Lung (tissue), 11 donors: ENCODE measurements at regions not wholly inside any gene's neighbourhood (a gene's known extent, or its start where the extent isn't known, plus 50 kb on each side); places are given as distances from the start of the nearest gene placed in this dataset.
"Not testable (repeated sequence)": the region's sequence is repeated elsewhere in the genome, so short reads cannot be mapped to it uniquely, and the experiment has no call there.

Experiments used
- ATAC-seq: fragments of 200-7000 bp; cut with Tn5 transposase; one replicate; pipeline ENCODE4 v1.9.1; 2020; ENCODE audit warnings: moderate number of reproducible peaks; ENCODE audit not compliant: insufficient read depth, low FRiP score
- DNase-seq, 3 donors: peaks; one replicate each; pipeline ENCODE4 v3.0.0-alpha.2; 2013 to 2017
- H3K27ac ChIP-seq, 2 donors: one replicate each; pipeline ENCODE4 v1.5.1; 2013; ENCODE audit warnings: mild to moderate bottlenecking in 2 of 2, moderate library complexity in 2 of 2, control low read depth in 1 of 2, inconsistent platforms in 1 of 2, low read depth in 1 of 2, low read length in 1 of 2
- H3K27me3 ChIP-seq, 3 donors: one replicate each; pipeline ENCODE4 v1.5.1; 2013; ENCODE audit warnings: low read length in 2 of 3; ENCODE audit not compliant: control insufficient read depth in 3 of 3, insufficient read depth in 3 of 3
- H3K36me3 ChIP-seq, 4 donors: one replicate each; pipeline ENCODE4 v1.5.1; 2013; ENCODE audit warnings: low read length in 4 of 4, mild to moderate bottlenecking in 1 of 4, moderate library complexity in 1 of 4; ENCODE audit not compliant: control insufficient read depth in 4 of 4, insufficient read depth in 4 of 4
- H3K4me1 ChIP-seq, 5 donors: one replicate each; pipeline ENCODE4 v1.5.1; 2013; ENCODE audit warnings: low read length in 5 of 5, mild to moderate bottlenecking in 2 of 5, moderate library complexity in 1 of 5; ENCODE audit not compliant: control insufficient read depth in 5 of 5, insufficient read depth in 5 of 5
- H3K4me3 ChIP-seq: one replicate; pipeline ENCODE4 v1.5.1; 2013; ENCODE audit warnings: mild to moderate bottlenecking, control low read depth, moderate library complexity
- H3K9ac ChIP-seq, 2 donors: one replicate each; pipeline ENCODE4 v1.5.1; 2013; ENCODE audit warnings: low read length in 2 of 2, control low read depth in 1 of 2; ENCODE audit not compliant: insufficient read depth in 1 of 2
- H3K9me3 ChIP-seq, 4 donors: one replicate each; pipeline ENCODE4 v1.5.1; 2013; ENCODE audit warnings: low read length in 3 of 4, mild to moderate bottlenecking in 1 of 4, moderate library complexity in 1 of 4; ENCODE audit not compliant: control insufficient read depth in 4 of 4, insufficient read depth in 3 of 4
- CTCF ChIP-seq: IDR thresholded peaks from 2 replicates; pipeline ENCODE4 v1.5.1; 2012; ENCODE audit warnings: mild to moderate bottlenecking; ENCODE audit errors: control extremely low read depth, extremely low read depth
- WGBS, 2 donors: extraction: QIAGEN DNeasy Blood & Tissue Kit; methylation state at CpG; one replicate each; pipeline ENCODE4 v1.1.7; 2013; 5-methylcytosine and 5-hydroxymethylcytosine counted together
- donor health status: control.
- donor health status: control.
- donor health status: Bipolar disorder and iron deficiency.
- donor health status: healthy.
- donor health status: DM: yes; HTN: yes; CAD: no.

GRCh38 chr7:131935180-131935579, 378.8 kb upstream of the PODXL start:
- no peaks in the 10 kb centered on the region for H3K9me3 ChIP-seq
- H3K4me3 ChIP-seq = no peak overlapping the region
- ATAC-seq = no peak
- H3K36me3 ChIP-seq = no peaks in the 10 kb centered on the region
- H3K4me1 ChIP-seq = no peaks in the 10 kb centered on the region
- no peak overlapping the region for H3K9ac ChIP-seq
- H3K27ac ChIP-seq = no peak overlapping the region
- 60 to 61% methylated on average over 3 of the region's 3 CpGs for WGBS, 2 donors
- H3K27me3 ChIP-seq = peaks cover 0 to 11% (median 0%) of the 10 kb centered on the region in 3 donors
- TF ChIP-seq CTCF = no peak
- no peak for DNase-seq

- Histone ChIP-seq H3K9me3 (no peaks in the 10 kb centered on the region), H3K4me3 (no peak overlapping the region), H3K9ac (no peak overlapping the region), H3K36me3 (no peaks in the 10 kb centered on the region), H3K27me3 (peaks cover 0 to 17% (median 0%) of the 10 kb centered on the region in 3 donors), H3K27ac (no peak overlapping the region), H3K4me1 (no peaks in the 10 kb centered on the region)
- 46 to 71% methylated on average over 3 of the region's 3 CpGs for WGBS, 2 donors
- DNase-seq = no peak
- TF ChIP-seq CTCF = no peak
- no peak for ATAC-seq
Observed at GRCh38 chr7:131934452-131934851, 378.0 kb upstream of the PODXL start.

DNA sequence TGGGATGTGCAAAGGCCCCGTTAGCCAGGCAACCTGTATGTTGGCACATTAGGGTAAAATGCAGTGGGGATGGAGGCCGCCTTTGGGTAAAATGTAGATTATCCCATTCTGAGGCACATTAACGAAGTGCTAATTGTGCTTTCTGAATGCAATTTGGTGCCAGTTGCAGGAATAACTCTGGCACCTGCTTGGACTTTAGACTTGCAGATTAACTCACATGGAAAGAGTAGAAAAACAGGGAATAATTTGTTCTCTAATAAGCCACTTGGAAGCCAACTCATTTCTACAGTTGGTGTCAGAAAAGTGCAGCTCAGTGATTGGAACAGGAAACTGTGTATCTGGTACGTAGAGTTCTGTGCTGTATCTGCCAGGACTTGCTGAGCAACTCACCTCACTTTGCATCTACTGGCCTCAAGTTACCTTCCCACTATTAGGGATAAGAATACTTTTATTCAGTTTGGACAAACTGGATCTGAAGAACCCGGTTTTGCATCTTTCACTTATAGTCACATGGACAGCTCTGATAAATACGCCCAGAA, 377.4 kb upstream of the PODXL start:
- ATAC-seq (no peak), DNase-seq (no peak)
- no peaks in the 10 kb centered on the region for H3K4me1 ChIP-seq
- WGBS, 2 donors = 64 to 67% methylated on average over 6 of the region's 6 CpGs
- H3K4me3 ChIP-seq = no peak overlapping the region
- H3K9me3 ChIP-seq = no peaks in the 10 kb centered on the region
- no peaks in the 10 kb centered on the region for H3K36me3 ChIP-seq
- H3K9ac ChIP-seq = no peak overlapping the region
- peaks cover 0 to 22% (median 0%) of the 10 kb centered on the region in 3 donors for H3K27me3 ChIP-seq
- H3K27ac ChIP-seq = no peak overlapping the region
- no peak for TF ChIP-seq CTCF

DNA sequence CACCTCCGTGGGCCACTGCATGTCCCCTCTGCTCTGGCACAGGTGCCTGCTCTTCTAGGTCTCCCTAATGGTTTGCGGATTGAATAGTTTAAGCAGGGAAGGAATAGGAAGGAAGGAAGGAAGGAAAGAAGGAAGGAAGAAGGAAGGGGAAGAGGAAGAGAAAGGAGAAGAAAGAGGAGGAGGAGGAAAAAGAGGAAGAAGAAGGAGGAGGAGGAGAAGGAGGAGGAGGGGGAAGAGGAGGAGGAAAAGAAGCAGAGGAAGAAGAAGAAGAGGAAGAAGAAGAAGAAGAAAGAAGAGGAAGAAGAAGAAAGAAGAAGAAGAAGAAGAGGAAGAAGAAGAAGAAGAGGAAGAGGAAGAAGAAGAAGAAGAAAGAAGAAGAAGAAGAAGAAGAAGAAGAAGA, 376.8 kb upstream of the PODXL start:
- H3K27me3 ChIP-seq = peaks cover 0 to 23% (median 0%) of the 10 kb centered on the region in 3 donors
- not testable (repeated sequence) for ATAC-seq, H3K9me3 ChIP-seq, H3K4me1 ChIP-seq, DNase-seq, H3K27ac ChIP-seq, H3K9ac ChIP-seq, H3K36me3 ChIP-seq, H3K4me3 ChIP-seq
- 85 to 97% methylated on average over 2 of the region's 2 CpGs for WGBS, 2 donors
